Mesothelial cell of epicardium (in vitro differentiated cells): ENCODE measurements at regions not wholly inside any gene's neighbourhood (a gene's known extent, or its start where the extent isn't known, plus 50 kb on each side); places are given as distances from the start of the nearest gene placed in this dataset.

Experiments used
- DNase-seq, 2 experiments: peaks; one replicate each; pipeline ENCODE4 v3.0.0; 2021; ENCODE audit warnings: low spot score in 2 of 2; ENCODE audit not compliant: unreplicated experiment in 2 of 2
- H3K27ac Mint-ChIP-seq: 2 replicates; pipeline ENCODE4 v1.8.0; 2021; ENCODE audit warnings: mixed read lengths
- H3K27me3 Mint-ChIP-seq: 2 replicates; pipeline ENCODE4 v1.8.0; 2021; ENCODE audit warnings: low read depth, mixed read lengths
- H3K36me3 Mint-ChIP-seq: 2 replicates; pipeline ENCODE4 v1.8.0; 2021; ENCODE audit warnings: mixed read lengths
- H3K4me1 Mint-ChIP-seq: 2 replicates; pipeline ENCODE4 v1.8.0; 2021; ENCODE audit warnings: mixed read lengths
- H3K4me3 Mint-ChIP-seq: 2 replicates; pipeline ENCODE4 v1.8.0; 2021; ENCODE audit warnings: mild to moderate bottlenecking, moderate library complexity, mixed read lengths
- H3K9me3 Mint-ChIP-seq: 2 replicates; pipeline ENCODE4 v1.8.0; 2021; ENCODE audit warnings: mixed read lengths
- TF ChIP-seq, protein P1 (sequence below): fragments of 200-600 bp; sonication (generic); IDR thresholded peaks from one replicate; pipeline ENCODE4 v1.5.0; 2021; ENCODE audit warnings: antibody characterized with exemption; ENCODE audit not compliant: unreplicated experiment

DNA sequence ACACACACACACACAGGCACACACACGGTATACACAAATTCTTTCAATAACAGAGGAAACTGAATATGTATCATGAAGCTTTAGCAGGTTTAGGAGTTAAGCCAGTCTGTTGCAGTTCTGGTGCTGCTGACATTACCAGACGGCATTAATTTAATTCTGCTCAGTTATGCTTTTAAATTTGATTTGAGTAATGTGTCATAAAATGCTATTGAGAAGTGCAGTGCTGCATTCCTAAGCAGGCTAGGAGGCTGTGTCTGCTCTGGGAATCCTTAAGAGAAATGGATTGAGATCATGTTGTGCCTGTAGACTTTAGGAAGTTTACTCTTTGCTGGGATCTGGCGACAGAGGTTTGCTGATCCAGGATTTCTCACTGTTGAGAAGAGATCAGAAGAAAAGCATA is 733.8 kb downstream of the BRINP1 start:
- Mint-ChIP-seq H3K9me3 (peaks cover 30% of the 10 kb centered on the region), H3K4me3 (no peak overlapping the region), H3K27me3 (no peaks in the 10 kb centered on the region), H3K4me1 (peaks cover 5% of the 10 kb centered on the region), H3K27ac (no peak overlapping the region), H3K36me3 (peaks cover 3% of the 10 kb centered on the region)
- TF ChIP-seq, protein P1, sequence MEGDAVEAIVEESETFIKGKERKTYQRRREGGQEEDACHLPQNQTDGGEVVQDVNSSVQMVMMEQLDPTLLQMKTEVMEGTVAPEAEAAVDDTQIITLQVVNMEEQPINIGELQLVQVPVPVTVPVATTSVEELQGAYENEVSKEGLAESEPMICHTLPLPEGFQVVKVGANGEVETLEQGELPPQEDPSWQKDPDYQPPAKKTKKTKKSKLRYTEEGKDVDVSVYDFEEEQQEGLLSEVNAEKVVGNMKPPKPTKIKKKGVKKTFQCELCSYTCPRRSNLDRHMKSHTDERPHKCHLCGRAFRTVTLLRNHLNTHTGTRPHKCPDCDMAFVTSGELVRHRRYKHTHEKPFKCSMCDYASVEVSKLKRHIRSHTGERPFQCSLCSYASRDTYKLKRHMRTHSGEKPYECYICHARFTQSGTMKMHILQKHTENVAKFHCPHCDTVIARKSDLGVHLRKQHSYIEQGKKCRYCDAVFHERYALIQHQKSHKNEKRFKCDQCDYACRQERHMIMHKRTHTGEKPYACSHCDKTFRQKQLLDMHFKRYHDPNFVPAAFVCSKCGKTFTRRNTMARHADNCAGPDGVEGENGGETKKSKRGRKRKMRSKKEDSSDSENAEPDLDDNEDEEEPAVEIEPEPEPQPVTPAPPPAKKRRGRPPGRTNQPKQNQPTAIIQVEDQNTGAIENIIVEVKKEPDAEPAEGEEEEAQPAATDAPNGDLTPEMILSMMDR, result no peak
- no peak for DNase-seq

DNA sequence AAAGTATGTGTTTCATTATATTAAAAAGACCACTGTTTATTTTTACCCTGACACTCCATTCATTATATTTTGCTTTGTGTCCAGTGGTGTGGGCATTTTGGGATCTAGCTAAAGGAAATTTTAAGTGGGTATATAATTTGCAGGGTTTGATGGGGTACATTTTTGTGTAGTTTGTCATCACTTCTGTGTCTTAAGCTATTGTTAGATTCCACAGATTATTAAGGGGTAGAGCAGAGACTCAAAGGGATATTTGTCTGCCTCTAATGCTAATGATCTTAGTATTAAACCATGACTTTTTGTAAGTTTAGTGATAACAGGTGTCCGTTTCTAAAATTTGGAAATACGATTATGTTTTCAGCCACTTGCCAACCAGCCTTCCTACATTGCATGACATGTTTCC is 731.6 kb downstream of the BRINP1 start:
- DNase-seq, result no peak
- peaks cover 3% of the 10 kb centered on the region for H3K36me3 Mint-ChIP-seq
- no peak overlapping the region for H3K4me3 Mint-ChIP-seq
- H3K9me3 Mint-ChIP-seq, result peaks cover 23% of the 10 kb centered on the region
- TF ChIP-seq, protein P1, result no peak
- peaks cover 5% of the 10 kb centered on the region for H3K4me1 Mint-ChIP-seq
- no peaks in the 10 kb centered on the region for H3K27me3 Mint-ChIP-seq
- H3K27ac Mint-ChIP-seq, result no peak overlapping the region

DNA sequence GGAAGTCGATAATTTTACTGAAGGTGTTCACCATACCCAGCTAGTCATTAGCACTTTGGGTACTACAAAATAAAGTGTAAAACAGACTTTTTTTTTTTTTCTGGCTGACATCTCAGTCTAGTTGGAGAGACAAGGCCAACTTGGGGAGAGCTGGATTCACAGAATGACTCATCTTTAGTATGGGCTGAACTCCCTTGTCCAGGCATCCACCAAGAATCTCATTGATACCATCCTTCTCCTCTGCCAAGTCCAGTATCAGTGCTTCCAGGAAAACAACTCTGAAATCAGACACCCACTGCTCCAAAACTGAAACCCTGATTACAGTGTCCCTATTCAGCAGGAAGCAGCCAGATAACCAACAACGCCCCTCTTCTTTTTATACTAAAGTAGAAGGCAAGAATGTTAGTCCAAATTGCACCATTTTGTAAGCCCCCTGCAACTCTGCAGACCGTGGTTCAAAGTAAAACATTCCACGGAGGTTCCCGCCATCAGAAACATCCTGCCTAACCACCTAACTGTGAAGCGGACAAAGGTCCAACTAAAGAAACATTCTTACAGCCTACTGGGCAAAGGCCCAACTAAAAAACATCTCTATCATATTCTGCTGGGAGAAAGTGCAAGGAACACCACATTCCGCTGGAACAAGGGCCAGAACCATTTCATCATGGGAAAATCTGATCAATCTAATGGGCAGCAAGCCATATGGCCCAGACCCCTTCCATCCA is 728.2 kb downstream of the BRINP1 start:
- DNase-seq, result no peak
- no peak overlapping the region for H3K27ac Mint-ChIP-seq
- no peak overlapping the region for H3K4me3 Mint-ChIP-seq
- H3K36me3 Mint-ChIP-seq, result peaks cover 3% of the 10 kb centered on the region
- H3K4me1 Mint-ChIP-seq, result peaks cover 10% of the 10 kb centered on the region
- TF ChIP-seq, protein P1, result no peak
- H3K9me3 Mint-ChIP-seq, result peaks cover 20% of the 10 kb centered on the region
- no peaks in the 10 kb centered on the region for H3K27me3 Mint-ChIP-seq

DNA sequence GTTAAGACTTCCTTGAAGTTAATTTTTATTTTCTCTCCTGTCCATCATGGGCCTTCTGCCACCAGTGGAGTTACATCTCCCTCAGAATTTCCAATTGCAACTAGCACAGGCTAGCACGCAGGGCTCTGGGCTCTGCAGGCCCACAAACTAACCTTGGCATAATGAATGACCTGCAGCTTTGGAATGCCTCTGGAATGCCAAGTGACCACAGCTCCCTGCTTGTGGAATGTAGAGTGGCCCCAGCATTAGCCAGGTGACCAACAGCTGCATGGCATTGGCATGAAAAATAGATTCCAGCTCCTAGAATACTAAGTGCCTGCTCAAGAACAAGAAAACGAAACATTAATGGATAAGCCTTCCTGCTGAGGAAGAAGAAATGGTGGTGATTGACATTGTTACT is 726.1 kb downstream of the BRINP1 start:
- peak overlapping the region; percentile 1 for H3K27ac Mint-ChIP-seq

DNA sequence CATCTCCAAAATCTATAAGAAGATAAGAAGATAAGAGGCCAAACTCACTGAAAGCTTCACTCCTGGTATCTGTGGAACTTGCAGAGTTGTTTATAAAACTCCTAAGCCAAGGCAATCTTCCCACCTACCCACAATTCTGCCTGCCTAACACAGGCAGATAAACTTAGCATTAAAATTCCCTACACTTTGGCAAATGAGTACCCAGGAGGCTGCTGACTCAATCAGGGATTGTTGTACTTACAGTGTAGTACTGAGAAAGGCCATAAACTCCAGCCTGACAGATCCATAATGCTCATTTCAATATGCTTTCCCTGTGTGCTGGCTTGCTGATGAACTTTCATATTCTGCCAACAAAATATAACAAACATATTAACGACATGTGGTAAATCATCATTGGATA is 725.2 kb downstream of the BRINP1 start:
- H3K27ac Mint-ChIP-seq, result no peak overlapping the region

More for the DNA sequence above, 726.1 kb downstream of the BRINP1 start:
- H3K36me3 Mint-ChIP-seq, result peaks cover 3% of the 10 kb centered on the region
- H3K9me3 Mint-ChIP-seq, result peaks cover 26% of the 10 kb centered on the region
- H3K4me1 Mint-ChIP-seq, result peaks cover 10% of the 10 kb centered on the region
- DNase-seq, result no peak
- TF ChIP-seq, protein P1, result no peak
- H3K27me3 Mint-ChIP-seq, result no peaks in the 10 kb centered on the region
- H3K4me3 Mint-ChIP-seq, result no peak overlapping the region

More for the DNA sequence above, 725.2 kb downstream of the BRINP1 start:
- Mint-ChIP-seq H3K9me3 (peaks cover 16% of the 10 kb centered on the region), H3K4me1 (peaks cover 10% of the 10 kb centered on the region), H3K4me3 (no peak overlapping the region), H3K36me3 (no peaks in the 10 kb centered on the region), H3K27me3 (no peaks in the 10 kb centered on the region)
- no peak for DNase-seq
- TF ChIP-seq, protein P1, result no peak
